PC-3 (cell line): ENCODE measurements at regions not wholly inside any gene's neighbourhood (a gene's known extent, or its start where the extent isn't known, plus 50 kb on each side); places are given as distances from the start of the nearest gene placed in this dataset.
"Not testable (repeated sequence)": the region's sequence is repeated elsewhere in the genome, so short reads cannot be mapped to it uniquely, and the experiment has no call there.

Experiments used
- ATAC-seq: fragments of 200-7000 bp; cut with Tn5 transposase; 2 replicates; pipeline ENCODE4 v1.9.1; 2020; ENCODE audit warnings: mild to moderate bottlenecking, moderate library complexity
- BruUV-seq: library from RNA; stranded (reverse); fragments of 400-500 nt; replicated peaks from 2 replicates; lab custom pipeline; 2021; lab: Mats Ljungman, UMichigan
- CTCF ChIA-PET: fragments of 300-600 bp; sonication (Branson Sonifier 250); formaldehyde crosslinking; loops from one replicate; lab custom pipeline; 2022; ENCODE audit warnings: antibody characterized with exemption; lab: Charles Lee
- POLR2A ChIA-PET: fragments of 300-600 bp; sonication (Branson Sonifier 250); formaldehyde crosslinking; loops from one replicate; lab custom pipeline; 2022; ENCODE audit warnings: antibody characterized with exemption; ENCODE audit not compliant: unreplicated experiment; lab: Charles Lee
- DNase-seq: peaks from one replicate; pipeline ENCODE4 v3.0.0-alpha.2; 2015
- H2AFZ ChIP-seq: fragments of 300-600 bp; sonication (generic); 2 replicates; pipeline ENCODE4 v1.6.0; 2016; ENCODE audit warnings: antibody characterized with exemption, low read length
- H3F3A ChIP-seq: fragments of 300-600 bp; sonication (generic); one replicate; pipeline ENCODE4 v1.6.0; 2017; ENCODE audit warnings: antibody characterized with exemption, low read length, control low read depth, mild to moderate bottlenecking; ENCODE audit not compliant: unreplicated experiment
- H3K27ac ChIP-seq: fragments of 300-600 bp; sonication (generic); 2 replicates; pipeline ENCODE4 v1.5.1; 2016; ENCODE audit warnings: mild to moderate bottlenecking, low read length
- H3K27me3 ChIP-seq: fragments of 300-600 bp; sonication (generic); 2 replicates; pipeline ENCODE4 v1.6.1; 2016; ENCODE audit warnings: low read length, mixed read lengths
- H3K36me3 ChIP-seq: fragments of 300-600 bp; sonication (generic); 2 replicates; pipeline ENCODE4 v1.6.1; 2016; ENCODE audit warnings: low read depth, mixed run types, low read length, mixed read lengths
- H3K4me1 ChIP-seq: fragments of 300-600 bp; sonication (generic); 2 replicates; pipeline ENCODE4 v1.5.1; 2016; ENCODE audit warnings: low read length; ENCODE audit not compliant: insufficient read depth
- H3K4me2 ChIP-seq: fragments of 300-600 bp; sonication (generic); 2 replicates; pipeline ENCODE4 v1.6.0; 2016; ENCODE audit warnings: low read length
- H3K4me3 ChIP-seq: fragments of 300-600 bp; sonication (generic); 2 replicates; pipeline ENCODE4 v1.5.1; 2016; ENCODE audit warnings: mild to moderate bottlenecking, low read length, mixed read lengths
- H3K79me2 ChIP-seq: fragments of 300-600 bp; sonication (generic); 2 replicates; pipeline ENCODE4 v1.6.1; 2017; ENCODE audit warnings: low read length, mixed read lengths
- H3K9ac ChIP-seq: fragments of 300-600 bp; sonication (generic); 2 replicates; pipeline ENCODE4 v1.6.0; 2016; ENCODE audit warnings: mild to moderate bottlenecking, low read length
- H3K9me2 ChIP-seq: fragments of 300-600 bp; sonication (generic); replicated peaks from 2 replicates; pipeline ENCODE4 v1.6.1; 2016; ENCODE audit warnings: mixed run types, low read length, mixed read lengths
- H3K9me3 ChIP-seq: fragments of 300-600 bp; sonication (generic); 2 replicates; pipeline ENCODE4 v1.6.1; 2016; ENCODE audit warnings: low read length, mixed read lengths
- H4K20me1 ChIP-seq: fragments of 300-600 bp; sonication (generic); 2 replicates; pipeline ENCODE4 v1.6.1; 2016; ENCODE audit warnings: low read length, mixed read lengths
- EZH2 ChIP-seq: fragments of 300-600 bp; sonication (generic); IDR thresholded peaks from one replicate; pipeline ENCODE4 v1.6.1; 2017; ENCODE audit warnings: antibody characterized with exemption, mild to moderate bottlenecking, low read length; ENCODE audit not compliant: unreplicated experiment
- EZH2phosphoT487 ChIP-seq: fragments of 300-600 bp; sonication (generic); IDR thresholded peaks from 2 replicates; pipeline ENCODE4 v1.6.1; 2018; ENCODE audit warnings: mild to moderate bottlenecking, antibody characterized with exemption, low read length, borderline replicate concordance
- intact Hi-C: fragments of 100-400 bp; cut with micrococcal nuclease; formaldehyde crosslinking; loops from 2 replicates; pipeline ENCODE4 v1.9.0; 2023
- TF ChIP-seq, protein P1 (sequence below): fragments of 300-600 bp; sonication (generic); conservative IDR thresholded peaks from 2 replicates; pipeline ENCODE4 v1.5.1; 2017; ENCODE audit warnings: antibody characterized with exemption, low read depth, mild to moderate bottlenecking, low read length

DNA sequence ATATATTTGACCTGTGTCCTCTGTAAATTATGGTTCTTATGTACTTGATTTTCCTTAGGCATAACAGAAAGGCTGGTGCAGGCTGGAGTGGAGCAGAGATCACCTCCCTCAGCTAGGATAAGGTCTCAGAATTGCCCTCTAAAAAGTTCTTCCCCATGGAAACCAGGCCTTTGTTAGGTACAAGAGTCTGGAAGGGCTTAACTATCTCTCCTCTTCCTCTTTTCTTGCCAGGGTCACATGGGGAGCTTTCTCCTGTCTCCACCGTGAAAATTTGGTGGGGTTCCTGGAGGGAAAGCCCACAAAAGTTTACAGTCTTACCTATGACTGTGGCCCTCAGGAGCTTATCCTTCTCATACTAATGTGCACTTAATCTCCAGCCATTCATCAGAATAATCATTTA is 633.2 kb downstream of the MCTP2 start:
- Histone ChIP-seq H3K9me2 (no peaks in the 10 kb centered on the region), H3K27me3 (no peaks in the 10 kb centered on the region), H3F3A (no peaks in the 10 kb centered on the region), H3K27ac (no peak overlapping the region), H4K20me1 (no peaks in the 10 kb centered on the region), H3K4me3 (no peak overlapping the region), H3K9ac (no peak overlapping the region), H3K4me2 (no peak overlapping the region), H3K4me1 (no peaks in the 10 kb centered on the region), H2AFZ (no peak overlapping the region), H3K36me3 (no peaks in the 10 kb centered on the region), H3K79me2 (no peaks in the 10 kb centered on the region), H3K9me3 (no peaks in the 10 kb centered on the region)
- ChIA-PET CTCF (no interaction called here), POLR2A (no interaction called here)
- intact Hi-C loops: no loop called here
- no peak for TF ChIP-seq EZH2phosphoT487
- ATAC-seq: no peak
- no TSS peak for BruUV-seq
- no peak for DNase-seq

DNA sequence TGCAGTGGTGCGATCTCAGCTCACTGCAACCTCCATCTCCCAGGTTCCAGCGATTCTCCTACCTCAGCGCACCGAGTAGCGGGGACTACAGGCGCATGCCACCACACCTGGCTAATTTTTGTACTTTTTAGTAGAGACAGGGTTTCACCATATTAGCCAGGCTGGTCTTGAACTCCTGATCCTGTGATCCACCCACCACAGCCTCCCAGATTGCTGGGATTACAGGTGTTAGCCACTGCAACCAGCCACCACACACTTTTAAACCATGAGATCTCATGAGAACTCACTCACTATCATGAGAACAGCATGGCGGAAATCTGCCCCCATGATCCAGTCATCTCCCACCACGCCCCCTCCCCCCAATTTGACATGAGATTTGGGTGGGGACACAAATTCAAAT is 636.9 kb downstream of the MCTP2 start:
- BruUV-seq, POLR2A ChIA-PET, H3K79me2 ChIP-seq, H4K20me1 ChIP-seq, H3K4me3 ChIP-seq, H3K9me3 ChIP-seq, H3K9ac ChIP-seq, DNase-seq, H3K27me3 ChIP-seq, H2AFZ ChIP-seq, H3F3A ChIP-seq, H3K27ac ChIP-seq, H3K9me2 ChIP-seq, H3K4me2 ChIP-seq, H3K4me1 ChIP-seq, ATAC-seq, intact Hi-C loops, CTCF ChIA-PET, H3K36me3 ChIP-seq: not testable (repeated sequence)

DNA sequence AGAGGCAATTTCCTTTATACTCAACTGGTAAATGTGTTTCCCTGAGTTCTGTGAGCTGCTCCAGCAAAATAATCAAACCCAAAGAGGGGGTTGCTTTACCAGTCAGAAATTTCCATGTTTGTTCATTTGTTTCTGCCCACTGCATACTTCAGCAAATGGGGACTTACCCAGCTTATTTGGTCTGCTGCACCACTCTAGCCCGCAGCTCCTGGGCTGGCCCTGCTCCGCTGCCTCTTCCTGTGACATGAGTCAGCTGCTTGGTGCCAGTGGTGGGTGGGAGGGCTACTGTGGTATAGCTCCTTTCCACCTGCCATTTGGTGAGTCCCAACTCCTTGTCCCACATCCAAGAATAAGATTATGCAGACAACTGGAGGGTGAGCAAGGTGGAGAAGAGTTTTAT is 644.2 kb downstream of the MCTP2 start:
- POLR2A ChIA-PET: no interaction called here
- DNase-seq (no peak), ATAC-seq (no peak)
- no peak overlapping the region for H3K9ac ChIP-seq
- intact Hi-C loops: no loop called here
- CTCF ChIA-PET: no interaction called here
- TF ChIP-seq EZH2: no peak
- TF ChIP-seq, protein P1, sequence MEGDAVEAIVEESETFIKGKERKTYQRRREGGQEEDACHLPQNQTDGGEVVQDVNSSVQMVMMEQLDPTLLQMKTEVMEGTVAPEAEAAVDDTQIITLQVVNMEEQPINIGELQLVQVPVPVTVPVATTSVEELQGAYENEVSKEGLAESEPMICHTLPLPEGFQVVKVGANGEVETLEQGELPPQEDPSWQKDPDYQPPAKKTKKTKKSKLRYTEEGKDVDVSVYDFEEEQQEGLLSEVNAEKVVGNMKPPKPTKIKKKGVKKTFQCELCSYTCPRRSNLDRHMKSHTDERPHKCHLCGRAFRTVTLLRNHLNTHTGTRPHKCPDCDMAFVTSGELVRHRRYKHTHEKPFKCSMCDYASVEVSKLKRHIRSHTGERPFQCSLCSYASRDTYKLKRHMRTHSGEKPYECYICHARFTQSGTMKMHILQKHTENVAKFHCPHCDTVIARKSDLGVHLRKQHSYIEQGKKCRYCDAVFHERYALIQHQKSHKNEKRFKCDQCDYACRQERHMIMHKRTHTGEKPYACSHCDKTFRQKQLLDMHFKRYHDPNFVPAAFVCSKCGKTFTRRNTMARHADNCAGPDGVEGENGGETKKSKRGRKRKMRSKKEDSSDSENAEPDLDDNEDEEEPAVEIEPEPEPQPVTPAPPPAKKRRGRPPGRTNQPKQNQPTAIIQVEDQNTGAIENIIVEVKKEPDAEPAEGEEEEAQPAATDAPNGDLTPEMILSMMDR: no peak
- no peak for TF ChIP-seq EZH2phosphoT487
- H3K27me3 ChIP-seq: no peaks in the 10 kb centered on the region
- no peak overlapping the region for H3K27ac ChIP-seq
- no peak overlapping the region for H3K4me3 ChIP-seq
- no peak overlapping the region for H3K4me2 ChIP-seq
- no peaks in the 10 kb centered on the region for H3K9me2 ChIP-seq
- H4K20me1 ChIP-seq: no peaks in the 10 kb centered on the region
- no peaks in the 10 kb centered on the region for H3K4me1 ChIP-seq
- no TSS peak for BruUV-seq
- H3K79me2 ChIP-seq: no peaks in the 10 kb centered on the region
- H2AFZ ChIP-seq: no peak overlapping the region
- no peaks in the 10 kb centered on the region for H3F3A ChIP-seq
- no peaks in the 10 kb centered on the region for H3K9me3 ChIP-seq
- no peaks in the 10 kb centered on the region for H3K36me3 ChIP-seq

- Histone ChIP-seq H3K4me3 (no peak overlapping the region), H3K9ac (no peak overlapping the region), H2AFZ (no peak overlapping the region), H3K36me3 (no peaks in the 10 kb centered on the region), H3K27ac (no peak overlapping the region), H3K4me2 (no peak overlapping the region), H3F3A (no peaks in the 10 kb centered on the region), H4K20me1 (no peaks in the 10 kb centered on the region), H3K27me3 (no peaks in the 10 kb centered on the region), H3K9me2 (no peaks in the 10 kb centered on the region), H3K79me2 (no peaks in the 10 kb centered on the region), H3K4me1 (no peaks in the 10 kb centered on the region), H3K9me3 (no peaks in the 10 kb centered on the region)
- ATAC-seq (no peak), DNase-seq (no peak)
- TF ChIP-seq, protein P1: no peak
- TF ChIP-seq EZH2phosphoT487 (no peak), EZH2 (no peak)
- no TSS peak for BruUV-seq
- POLR2A ChIA-PET: no interaction called here
- intact Hi-C loops: no loop called here
- CTCF ChIA-PET: no interaction called here
These were observed 646.5 kb downstream of the MCTP2 start for GRCh38 chr15:94877833-94878232.
